NAMALWA (cell line): ENCODE measurements at regions not wholly inside any gene's neighbourhood (a gene's known extent, or its start where the extent isn't known, plus 50 kb on each side); places are given as distances from the start of the nearest gene placed in this dataset.

ENCODE experiments used
- DNase-seq: peaks from one replicate; pipeline ENCODE4 v3.0.0-alpha.2; 2015; ENCODE audit warnings: low spot score

- no peak for DNase-seq
Measured at GRCh38 chr4:35824231-35824630, 420.1 kb downstream of the ARAP2 start.

- no peak for DNase-seq
Measured at GRCh38 chr4:35835893-35836292, 408.4 kb downstream of the ARAP2 start.

DNA sequence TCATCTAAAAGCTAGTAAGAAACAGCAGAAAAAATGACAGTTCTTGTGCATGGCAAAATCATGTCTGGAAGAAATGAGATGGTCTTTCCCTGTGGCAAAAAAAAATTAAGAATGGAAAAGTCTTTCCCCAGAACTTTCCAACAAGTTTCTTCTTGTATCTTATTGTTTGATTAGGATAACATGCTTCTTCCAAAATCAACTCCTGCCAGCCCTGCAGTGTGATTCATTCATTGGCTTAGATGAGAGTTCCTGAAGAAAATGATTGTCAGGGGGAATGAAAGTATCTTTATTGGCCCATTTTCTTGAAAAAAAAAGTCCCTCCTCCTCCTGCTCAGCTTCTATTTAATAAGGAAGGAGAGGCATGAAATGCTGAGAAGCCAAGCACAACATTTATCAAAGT, 407.7 kb downstream of the ARAP2 start:
- no peak for DNase-seq

DNA sequence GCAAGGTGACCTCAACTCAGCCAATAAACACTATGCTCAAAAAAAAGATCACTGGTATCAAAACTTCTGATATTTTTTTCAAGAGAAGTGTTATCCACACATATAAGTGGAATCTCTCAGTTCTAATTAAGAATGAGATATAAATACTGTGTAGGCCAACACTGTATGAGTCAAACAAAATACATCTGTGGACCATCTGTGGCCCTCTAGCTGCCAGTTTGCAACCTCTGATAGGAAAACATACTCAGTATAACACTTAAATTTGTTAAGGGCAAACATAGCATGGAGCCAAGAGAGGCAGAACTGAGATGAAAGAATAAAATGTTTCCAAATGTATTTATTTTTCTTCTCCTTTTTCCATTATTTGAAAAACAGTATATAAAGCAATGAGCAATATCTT, 377.3 kb downstream of the ARAP2 start:
- no peak for DNase-seq

- no peak for DNase-seq
Measured at GRCh38 chr4:35872273-35872672, 372.0 kb downstream of the ARAP2 start.

- DNase-seq, result no peak
Measured at GRCh38 chr4:35879479-35879878, 364.8 kb downstream of the ARAP2 start.

GRCh38 chr4:35883108-35883507, 361.2 kb downstream of the ARAP2 start:
- no peak for DNase-seq

DNA sequence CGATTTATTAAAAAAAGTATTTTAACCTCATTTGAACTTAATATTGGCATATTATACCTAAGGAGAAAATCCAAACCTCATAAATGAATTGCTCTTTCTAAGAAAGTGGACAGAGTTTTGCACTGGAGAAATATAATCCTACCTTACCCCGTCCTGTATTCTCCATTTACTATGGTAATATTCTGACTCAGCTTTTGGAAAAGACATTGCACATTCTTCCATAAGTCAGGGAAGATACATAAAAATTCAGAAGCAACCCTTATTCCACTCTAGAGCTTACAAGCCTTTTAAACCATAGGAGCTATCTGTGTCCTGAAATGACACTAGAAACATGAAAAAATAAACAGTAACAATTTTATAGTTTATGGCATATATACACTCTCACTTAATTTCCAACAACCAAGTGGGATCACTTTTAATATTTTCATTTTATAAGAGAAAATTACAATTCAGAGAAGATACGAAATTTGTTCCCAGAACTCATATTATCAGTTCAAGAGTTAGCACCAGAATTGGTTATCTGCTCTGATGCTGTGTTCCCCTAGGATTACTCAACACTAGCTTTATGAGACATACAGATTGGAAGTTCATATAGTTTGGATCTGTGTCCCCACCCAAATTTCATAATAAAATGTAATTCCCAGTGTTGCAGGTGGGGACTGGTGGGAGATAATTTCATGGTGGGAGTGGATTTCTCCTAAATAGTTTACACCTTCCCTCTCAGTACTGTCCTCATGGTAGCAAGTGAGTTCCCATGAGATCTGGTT, 359.4 kb downstream of the ARAP2 start:
- no peak for DNase-seq

- no peak for DNase-seq
Measured at GRCh38 chr4:35897808-35898207, 346.5 kb downstream of the ARAP2 start.

DNA sequence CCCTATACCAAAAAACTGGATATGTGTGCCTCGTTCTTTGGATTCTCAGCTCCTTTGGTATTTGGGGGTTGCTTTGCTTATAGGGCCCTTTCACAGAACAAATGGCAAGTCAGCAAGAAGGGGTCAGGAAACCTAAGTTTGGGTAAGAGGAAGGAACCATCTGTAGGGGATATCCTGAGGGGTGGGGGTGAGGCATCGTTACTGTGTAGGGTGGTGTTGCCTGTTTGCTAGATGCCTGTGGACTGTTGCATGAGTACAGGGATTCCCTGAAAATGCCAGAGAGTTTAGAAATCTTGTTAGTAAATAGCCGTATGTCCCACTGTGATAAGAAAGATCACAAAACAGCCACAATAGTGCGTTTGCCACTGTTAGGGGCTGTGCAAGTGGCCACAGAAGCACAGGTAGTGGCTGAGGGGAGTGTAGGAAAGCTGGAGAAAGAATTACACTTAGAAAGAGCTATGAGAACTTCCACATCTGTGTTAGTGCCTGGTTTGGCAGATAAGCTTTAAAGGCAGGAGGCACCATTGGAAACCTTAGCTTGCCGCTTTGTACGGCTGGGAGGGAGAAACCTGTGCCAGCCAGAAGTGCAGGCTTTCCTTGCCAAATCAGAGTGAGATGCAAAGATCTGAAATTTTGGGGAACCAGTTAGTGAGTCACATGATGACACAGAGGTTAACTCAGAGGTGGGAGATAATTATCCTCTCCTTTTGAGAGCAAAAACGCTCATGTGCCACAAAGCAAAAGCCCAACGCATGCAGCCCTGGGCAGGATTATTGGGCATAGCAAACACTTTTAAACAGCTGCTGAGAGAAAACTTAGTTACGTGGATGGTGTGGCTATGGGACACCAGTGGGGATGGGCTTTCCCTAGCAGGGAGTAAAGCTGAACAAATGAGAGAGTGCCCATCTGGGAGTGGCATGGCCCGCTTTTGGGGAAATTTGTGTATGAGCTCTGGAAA, 343.7 kb downstream of the ARAP2 start:
- no peak for DNase-seq

GRCh38 chr4:35912174-35912573, 332.1 kb downstream of the ARAP2 start:
- DNase-seq, result peak; percentile 3

- DNase-seq, result no peak
Measured at GRCh38 chr4:35918491-35918977, 325.8 kb downstream of the ARAP2 start.

DNA sequence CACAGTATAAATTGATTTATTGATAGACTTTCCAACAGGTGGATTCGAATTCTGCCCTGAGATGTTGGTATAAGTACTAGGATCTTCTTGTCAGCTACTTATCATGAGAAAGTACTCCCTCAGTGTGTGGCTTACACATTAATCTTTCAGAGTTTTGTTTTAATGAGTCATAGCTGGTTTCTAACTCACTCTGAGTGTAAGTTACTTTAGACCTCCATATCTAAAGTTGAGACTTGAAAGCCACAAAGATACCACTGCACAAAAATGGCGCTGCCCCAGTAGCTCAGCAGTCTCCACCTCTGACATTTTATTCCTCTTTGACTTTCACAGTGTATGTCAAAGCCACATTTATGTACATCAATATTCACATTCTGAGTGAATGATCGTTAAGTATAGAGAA, 318.5 kb downstream of the ARAP2 start:
- DNase-seq, result no peak

- DNase-seq, result no peak
Measured at GRCh38 chr4:35926788-35927187, 317.5 kb downstream of the ARAP2 start.

DNA sequence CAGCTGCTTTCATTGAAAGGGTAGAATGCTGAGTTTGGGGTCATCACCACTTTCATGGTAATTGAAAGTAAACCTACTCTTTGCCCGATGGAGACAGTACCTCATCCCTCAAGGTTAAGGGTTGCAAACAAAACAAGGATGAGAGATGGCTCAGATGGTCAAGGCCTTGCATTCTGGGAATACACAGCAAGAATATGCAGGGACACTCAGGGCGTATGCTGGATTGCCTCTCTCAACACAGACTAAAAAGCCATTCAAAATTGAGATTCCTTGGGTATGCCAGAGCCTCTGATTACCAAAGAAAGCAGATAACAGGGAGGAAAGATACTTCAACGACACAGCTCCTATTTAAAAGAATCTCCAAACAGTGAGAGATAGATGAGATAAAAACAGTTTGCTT, 310.4 kb downstream of the ARAP2 start:
- peak; percentile 3 for DNase-seq

DNA sequence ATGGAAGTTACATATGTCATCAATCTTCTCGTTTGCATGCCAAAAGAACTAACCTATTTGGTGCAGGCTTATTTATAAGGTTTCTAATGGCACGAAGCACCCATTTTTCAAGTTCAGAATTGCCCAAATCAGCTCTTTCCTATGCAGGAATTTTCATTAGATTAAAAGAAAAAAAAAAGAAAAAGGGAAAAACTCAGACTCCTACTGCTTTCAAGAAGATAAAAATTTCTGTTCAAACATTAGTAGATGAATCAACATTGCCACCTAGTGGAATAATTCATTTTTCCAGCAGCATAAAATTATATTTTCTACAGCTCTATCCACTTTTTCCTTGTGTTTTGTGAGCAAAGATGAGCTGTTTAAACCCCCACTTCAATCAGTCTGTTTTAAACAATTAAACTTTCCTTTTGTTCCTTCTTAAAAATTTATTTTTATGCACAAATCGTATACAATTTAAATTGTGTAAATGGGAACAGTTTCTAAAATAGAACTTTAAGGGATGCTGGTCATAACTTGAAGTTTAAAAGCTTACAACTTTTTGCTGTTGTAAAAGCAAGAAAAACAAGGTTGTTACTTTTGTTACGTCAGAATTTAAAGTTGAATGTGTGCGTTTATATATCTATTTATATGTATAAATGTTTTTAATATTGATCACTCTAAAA, 309.9 kb downstream of the ARAP2 start:
- peak; percentile 58 for DNase-seq

- no peak for DNase-seq
Measured at GRCh38 chr4:35938936-35939335, 305.4 kb downstream of the ARAP2 start.

DNA sequence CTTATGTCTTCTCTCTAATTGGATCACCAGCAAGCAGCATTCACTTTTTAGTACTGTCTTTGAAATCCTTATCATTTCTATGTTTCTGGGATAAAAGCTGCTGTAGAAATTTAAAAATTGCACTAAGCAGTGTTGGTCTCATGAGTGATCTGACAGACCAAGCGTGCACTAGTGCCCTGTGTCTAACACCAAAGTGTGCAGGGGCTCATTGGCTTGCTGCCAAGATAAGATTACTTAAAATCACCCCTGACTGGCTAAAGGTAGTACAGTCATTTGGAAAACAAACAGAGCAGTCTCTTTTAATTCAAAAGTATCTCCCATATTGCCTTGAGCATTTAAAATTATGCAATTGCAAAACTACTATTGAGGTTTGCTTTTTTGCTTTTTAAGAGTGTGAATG, 304.6 kb downstream of the ARAP2 start:
- no peak for DNase-seq

- no peak for DNase-seq
Measured at GRCh38 chr4:35942092-35942491, 302.2 kb downstream of the ARAP2 start.

GRCh38 chr4:35943606-35944005, 300.7 kb downstream of the ARAP2 start:
- no peak for DNase-seq

DNA sequence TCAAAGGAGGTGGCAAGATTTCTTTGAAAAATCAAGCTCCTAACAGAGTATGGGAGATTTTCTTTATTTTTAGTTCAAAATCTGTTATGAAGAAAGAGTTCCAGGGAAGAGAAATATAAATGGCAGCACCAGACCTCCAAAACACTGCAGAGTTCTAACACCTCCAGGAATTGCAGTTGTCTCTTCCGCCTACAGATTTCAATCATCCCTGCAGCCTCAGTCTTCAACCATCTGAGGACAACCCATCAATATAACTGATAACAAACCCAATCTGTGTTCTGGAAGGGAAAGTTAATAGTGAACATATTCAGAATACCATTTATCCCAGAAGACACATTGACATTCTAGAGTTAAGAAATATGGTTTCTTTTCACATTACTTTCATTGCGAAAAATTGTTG, 296.1 kb downstream of the ARAP2 start:
- DNase-seq, result no peak

DNA sequence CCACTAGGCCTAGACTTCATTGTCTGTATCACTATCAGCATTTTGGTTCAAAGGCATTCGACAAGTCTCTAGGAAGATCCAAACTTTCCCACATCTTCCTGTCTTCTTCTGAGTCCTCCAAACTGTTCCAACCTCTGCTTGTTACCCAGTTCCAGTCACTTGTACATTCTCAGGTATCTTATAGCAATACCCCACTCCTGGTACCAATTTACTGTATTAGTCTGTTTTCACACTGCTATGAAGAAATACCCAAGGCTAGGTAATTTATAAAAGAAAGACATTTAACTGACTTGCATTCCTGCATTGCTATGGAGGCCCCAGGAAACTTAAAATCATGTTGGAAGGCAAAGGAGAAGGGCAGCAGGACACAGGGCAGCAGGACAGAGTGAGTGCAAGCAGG, 293.9 kb downstream of the ARAP2 start:
- DNase-seq, result no peak

DNA sequence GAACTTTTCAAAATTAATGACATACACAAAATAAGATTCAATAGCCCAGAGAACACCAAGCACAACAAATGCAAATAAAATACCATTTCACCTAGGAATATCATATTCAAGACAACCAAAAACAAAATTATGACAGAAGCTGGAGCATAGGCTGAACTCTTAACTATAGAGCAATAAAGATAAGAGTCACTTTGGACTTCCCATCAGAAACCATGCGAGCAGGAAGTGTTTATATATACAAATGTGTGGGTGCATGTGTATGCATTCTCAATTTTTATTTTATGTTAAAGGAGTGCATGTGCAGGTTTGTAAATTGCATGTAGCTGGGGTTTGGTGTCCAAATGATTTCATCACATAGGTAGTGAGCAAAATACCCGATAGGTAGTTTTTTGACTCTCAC, 291.6 kb downstream of the ARAP2 start:
- DNase-seq, result no peak
